NCI-H748 treated with DMSO at 0.1 percent for 48 hours (cell line): ENCODE measurements at regions not wholly inside any gene's neighbourhood (a gene's known extent, or its start where the extent isn't known, plus 50 kb on each side); places are given as distances from the start of the nearest gene placed in this dataset.
A peak's percentile ranks its signal among the peaks of the same experiment; 100 is the strongest.
"Not testable (repeated sequence)": the region's sequence is repeated elsewhere in the genome, so short reads cannot be mapped to it uniquely, and the experiment has no call there.

ENCODE experiments used
- DNase-seq: peaks from one replicate; lab custom pipeline; 2025; lab: John Stamatoyannopoulos, UW

DNA sequence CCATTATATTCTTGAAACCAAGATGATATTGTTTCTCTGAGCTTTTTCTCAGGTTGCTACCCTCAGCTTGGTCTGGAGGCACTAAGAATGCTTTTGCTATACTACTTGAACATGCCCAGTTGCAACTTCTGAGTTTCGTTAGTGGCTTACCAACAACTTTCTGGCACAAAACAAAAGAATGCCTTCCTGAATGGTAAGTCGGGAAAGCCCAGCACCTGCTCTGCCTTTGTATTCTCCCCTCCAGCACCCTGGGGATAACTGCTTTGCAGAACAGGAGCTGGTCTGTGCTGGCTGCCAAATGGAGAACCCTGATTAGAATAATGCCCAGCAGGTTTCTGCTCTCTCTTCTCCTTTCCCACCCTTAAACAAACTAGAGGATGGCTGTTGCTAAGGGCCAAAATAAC lies 149.3 kb downstream of the TGFB2 start:
- peak; percentile 77 for DNase-seq

DNA sequence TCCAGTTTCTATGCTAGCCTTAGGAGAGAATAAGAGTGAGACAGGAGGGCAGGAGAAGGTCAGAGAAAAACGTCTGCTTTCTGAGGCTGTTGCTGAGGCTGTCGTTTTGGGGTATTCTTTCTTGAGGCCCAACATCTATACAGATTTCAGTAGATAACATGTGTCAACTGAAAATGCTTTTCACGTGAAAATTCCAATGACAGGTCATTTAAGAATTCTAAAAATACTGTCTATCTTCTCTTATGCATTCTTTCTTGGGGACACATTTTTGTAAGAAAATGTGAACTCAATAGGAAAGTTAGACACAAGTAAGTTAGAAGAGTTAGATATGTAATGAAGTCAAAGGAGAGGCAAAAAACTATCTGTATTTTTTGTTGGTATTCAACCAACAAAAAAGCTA lies 150.8 kb downstream of the TGFB2 start:
- no peak for DNase-seq

DNA sequence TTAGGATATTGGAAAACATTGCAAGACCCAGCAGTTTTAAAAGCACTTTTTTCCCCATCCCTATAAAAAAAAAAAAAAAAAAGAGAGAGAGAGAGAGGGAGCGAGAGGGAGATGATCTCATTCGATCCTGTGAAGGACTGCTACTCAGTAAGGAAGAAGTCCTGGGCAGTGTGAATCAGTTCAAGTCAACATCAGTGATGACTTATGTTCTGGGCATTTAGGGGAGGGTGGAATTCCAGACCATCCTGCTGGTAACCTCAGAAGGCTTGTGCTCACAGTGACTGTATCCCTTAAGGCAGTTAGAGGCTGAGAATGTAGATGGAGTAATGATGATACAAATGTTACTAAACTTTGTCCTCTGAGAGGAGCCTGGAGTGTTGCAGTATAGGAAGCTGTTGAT lies 151.4 kb downstream of the TGFB2 start:
- DNase-seq: no peak

DNA sequence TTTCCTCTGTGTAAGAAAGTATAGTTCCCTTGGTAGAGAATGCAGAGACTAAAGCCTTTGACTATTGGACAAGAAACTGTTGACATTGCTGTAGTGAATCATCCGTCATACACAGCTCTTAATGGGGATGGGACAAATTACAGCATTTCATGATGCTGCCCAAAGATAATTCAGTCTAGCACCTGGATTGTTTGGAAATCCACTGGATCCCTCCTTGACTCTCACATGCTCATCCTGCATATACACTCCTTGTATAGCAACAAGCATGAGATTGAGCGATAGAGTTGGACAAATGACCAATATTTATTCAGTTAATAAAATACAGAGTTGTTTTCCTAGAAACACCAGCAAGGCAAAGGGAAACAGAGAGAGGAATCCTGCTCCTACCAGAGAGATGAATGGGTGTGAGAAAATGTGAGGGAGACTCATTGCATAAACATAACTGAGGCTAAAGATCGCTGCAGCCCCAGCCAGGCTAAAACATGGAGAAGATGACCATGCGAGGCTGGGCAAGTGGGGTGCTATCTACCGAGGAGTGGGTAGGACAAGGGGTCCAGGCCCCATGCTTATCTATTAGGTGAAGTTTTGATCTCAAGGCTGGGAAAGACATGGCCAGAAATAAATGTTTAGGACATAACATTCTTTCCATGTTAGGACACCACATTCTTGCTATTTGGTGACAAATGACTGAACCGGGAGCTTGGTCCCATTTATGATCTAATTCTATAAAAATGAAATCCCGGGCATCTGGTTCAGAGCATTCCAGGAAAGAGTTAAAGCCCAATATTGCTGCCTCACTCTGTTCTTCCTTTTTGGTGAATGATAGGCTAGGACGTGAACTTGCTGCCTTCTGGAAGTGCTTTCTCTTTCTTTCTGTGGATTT lies 153.2 kb downstream of the TGFB2 start:
- DNase-seq: no peak

DNA sequence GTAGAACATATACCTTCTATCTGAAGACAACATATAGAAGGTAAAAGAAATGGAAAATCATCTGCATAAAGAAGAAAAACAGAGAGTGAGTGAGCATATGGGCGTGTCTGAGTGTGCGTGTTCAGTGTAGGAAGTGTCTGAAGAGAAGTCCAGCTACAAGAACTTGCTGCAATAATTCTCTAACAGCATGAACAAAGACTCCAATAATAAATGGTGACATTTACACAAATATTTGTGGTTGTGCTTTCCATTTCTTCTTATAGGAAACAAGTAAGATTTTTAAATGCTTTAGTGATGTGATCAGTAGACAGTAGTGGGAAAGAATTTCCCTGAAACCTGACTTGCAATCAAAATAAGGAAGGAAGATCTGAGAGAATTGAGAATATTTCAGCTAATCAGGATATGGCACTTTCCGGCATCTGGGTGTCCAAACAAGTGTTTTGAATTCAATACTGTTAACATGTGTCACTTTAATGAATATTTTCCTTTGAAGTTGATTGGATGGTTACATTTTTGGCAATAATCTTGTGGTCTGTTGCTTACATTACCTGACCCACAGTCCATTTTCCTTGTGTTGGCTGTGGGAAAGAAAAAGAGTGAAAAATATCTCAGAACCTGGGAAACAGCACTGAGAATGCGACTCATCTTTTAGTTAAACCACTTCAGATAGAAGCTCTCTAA lies 154.0 kb downstream of the TGFB2 start:
- no peak for DNase-seq

DNA sequence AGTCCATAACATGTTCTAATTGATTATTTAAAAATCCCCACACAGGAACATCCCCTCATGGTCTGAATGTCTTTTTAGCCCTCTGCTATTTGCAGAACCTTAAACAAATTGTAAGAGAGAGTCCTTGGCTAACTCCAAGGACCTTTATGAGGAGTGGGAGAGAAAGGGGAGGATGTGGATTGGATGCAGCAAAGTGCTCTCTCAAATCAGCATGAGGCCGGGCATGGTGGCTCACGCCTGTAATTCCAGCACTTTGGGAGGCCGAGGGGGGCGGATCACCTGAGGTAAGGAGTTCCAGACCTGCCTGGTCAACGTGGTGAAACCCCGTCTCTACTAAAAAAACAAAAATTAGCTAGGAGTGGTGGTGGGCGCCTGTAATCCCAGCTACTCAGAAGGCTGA lies 154.8 kb downstream of the TGFB2 start:
- no peak for DNase-seq

DNA sequence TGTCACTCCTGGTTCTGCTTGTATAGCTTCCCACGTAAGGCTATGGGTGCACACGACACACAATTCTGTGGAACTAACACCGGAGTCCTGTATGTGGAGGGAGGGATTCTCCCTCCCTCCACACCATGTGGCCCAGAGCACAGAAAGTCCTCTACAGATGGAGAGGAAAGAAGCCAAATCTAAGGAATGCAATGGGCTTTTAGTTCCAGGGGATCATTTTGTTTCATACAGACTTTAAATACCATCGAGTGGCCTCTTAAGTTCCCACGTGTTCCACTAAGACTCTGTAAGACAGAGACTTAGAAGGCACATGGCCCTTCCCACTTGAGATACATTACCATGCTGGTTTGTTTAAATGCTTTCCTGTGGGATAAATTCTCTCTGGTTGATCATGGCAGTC lies 156.0 kb downstream of the TGFB2 start:
- DNase-seq: no peak

DNA sequence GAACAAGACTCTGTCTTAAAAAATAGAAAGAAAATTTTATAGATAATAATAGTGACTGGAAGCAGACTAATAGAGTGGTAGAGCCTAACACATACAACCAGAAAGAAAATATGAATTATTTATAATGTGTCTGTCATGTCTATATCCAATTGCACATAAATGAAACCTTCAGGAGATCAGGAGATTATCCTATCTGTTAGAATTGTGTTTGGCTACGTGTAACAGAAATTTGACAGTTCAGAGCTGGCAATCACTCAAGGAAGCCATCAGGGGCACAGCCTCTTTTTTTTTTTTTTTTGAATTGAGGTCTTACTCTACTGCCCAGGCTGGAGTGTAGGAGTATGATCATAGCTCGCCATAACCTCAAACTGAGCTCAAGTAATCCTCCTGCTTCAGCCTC lies 157.2 kb downstream of the TGFB2 start:
- no peak for DNase-seq

DNA sequence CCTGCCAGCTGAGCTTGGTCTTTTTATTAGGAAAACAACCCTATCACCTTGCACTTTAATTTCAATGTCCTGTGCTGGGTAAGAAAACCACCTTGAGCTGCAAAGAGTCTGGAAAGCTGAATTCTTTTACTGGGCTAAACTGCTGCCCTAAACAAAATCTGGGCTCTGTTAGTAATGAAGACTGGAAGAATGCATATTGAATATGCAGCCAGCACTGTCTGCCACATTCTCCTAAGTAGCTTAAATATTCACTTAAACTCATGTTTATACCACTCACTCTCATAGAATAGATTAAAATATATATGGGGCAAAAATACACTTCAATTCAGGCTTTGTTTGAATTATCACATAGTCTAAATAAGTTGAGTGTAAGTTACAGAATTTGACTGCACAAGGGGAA lies 158.0 kb downstream of the TGFB2 start:
- no peak for DNase-seq

DNA sequence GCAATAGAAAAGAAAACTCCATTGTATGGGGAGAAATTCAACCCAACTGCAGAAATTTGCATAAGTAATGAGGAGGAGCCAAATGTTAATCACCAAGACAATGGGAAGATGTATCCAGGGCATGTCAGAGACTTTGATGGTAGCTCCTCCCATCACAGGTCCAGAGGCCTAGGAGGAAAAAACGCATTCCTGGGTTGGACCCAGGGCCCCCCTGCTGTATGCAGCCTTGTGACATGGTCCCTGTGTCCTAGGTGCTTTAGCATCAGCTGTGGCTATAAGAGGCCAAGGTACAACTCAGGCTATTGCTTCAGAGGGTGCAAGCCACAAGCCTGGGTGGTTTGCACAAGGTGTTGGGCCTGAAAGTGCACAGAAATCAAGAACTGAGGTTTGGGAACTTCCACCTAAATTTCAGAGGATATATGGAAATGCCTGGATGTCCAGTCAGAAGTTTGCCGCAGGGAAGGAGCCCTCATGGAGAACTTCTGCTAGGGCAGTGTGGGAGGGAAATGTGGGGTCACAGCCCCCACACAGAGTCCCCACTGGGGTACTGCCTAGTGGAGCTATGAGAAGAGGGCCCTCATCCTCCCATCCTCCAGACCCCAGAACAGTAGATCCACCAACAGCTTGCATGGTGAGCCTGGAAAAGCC lies 162.3 kb downstream of the TGFB2 start:
- no peak for DNase-seq

DNA sequence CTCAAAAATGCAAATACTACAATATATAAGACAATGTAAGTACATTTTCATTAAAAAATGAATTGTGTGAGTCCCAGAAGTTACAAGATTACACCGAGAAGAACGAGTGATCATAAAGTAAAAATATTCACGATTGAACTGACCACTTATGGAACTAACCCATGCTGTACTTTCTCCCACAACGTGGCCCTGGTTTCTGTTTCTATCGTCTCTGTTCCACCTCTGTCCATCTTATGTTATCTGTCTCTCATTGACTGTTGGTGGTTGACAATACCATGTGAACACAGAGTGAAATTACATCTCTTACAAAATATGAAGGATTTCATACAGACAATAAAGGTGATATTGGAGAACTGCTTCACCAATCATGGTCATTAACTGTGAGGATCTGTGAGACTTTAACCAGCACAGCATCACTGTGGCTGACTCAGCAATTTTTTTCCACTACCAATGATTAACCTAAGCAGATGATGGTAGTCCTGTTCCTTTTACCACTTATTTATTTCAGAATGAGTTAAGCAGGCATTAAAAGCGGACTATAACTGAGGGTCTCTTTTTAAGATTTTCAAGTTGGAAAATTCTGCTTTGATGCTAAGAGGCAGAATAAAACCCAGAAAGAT lies 165.1 kb downstream of the TGFB2 start:
- DNase-seq: no peak

DNA sequence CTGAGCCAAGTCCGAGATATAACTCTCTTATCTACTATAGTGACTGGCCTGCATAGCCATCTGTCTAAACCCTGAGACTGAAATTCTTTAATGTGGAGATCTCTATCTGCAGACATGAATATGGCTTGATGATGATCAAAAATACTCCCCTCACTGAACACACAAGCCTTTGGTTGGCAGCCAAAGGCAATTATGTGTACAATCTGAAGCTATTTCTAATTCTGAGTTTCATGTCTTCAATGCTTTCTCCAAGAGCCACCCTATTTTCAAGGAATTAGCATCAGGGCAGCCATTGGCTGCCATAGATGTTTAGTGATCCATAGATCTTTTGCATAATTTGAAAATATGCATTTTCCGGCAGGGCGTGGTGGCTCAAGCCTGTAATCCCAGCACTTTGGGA lies 168.2 kb downstream of the TGFB2 start:
- no peak for DNase-seq

DNA sequence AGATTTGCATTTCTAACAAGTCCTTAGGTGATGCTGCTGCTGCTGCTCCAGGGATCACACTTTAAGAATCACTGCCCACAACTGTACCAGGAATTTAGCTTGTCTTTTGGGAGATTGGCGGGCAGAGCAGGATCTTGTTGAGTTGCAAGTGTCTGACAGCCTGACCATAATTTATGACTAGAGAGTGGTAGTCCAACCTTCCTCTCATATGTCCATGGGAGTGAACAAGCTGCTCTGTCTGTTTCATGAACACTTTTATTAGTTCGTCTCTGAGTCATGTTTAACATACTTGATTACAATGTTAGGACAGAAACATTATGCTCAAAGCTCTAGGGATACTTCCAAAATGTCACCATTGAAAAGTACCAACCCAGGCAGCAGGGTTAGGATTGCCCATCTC lies 169.6 kb downstream of the TGFB2 start:
- DNase-seq: no peak

DNA sequence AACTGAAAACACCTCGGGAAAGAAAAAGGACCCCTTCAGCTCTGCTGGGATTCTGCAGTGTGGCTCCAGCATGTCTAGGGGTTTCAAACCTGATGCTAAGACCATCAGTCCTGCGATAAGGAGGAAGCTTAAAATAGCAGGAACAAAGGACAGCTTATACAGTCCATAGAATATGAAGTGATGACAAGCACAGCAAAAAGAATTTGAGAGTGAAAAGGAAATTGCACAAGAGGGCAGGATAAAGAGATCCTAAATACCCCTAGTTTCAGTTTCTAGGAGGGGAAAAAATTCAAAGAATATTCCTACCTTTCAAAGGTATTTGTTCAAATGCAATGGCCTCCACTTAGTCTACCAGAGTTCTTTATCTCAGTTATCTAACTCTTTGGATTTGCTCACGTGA lies 171.4 kb downstream of the TGFB2 start:
- DNase-seq: no peak

DNA sequence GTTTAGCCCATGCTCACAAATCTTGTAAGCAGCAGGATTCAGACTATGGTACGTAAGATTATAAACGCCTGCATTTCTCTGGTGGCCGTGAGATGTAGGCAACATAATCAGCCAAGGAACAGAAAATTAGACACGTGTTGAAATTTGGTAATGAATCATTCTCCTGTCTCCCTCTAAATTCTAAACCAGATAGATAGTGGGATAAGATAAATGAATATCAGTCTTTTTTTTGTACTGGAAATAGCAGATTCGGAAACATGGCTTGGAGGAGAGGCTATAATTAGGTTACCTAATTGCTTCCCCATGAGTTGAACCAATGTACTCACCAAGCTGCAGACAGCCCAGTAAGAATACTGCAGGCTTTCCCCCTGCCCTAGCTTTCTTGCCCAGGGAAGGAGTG lies 172.3 kb downstream of the TGFB2 start:
- DNase-seq: no peak

DNA sequence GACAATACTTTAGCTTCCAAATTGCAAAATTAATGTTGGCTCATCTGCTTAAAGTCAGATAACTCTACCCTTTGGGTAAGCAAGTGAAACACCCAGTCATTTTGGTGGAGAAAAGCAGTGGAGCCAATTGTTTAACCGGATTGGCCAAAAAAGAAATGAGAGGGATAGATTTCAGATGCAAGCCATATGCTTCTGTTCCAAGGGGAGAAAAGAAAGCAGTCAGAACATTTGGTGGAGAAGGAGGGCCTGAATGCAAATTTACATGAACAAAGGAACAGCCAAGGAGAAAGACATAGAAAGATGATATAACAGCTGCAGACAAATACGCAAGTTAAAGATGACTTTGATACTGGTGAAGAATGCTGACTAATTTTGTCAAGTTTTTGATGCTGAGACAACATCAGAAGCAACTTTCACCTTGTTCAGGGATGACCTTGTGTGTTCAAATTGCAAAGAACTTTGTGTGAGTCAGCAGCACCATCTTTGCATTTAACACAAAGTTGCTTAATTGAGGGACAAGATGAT lies 173.1 kb downstream of the TGFB2 start:
- DNase-seq: no peak

DNA sequence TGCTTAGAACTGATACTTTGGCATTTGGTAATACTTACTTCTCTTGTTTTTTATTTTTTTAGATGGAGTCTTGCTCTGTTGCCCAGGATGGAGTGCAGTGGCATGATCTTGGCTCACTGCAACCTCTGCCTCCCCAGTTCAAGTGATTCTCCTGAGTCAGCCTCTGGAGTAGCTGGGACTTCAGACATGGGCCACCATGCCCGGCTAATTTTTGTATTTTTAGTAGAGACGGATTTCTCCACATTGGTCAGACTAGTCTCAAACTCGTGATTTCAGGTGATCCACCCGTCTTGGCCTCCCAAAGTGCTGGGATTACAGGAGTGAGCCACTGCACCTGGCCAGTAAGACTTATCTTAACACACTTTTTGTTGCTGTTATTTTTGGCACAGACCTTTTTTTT lies 175.5 kb downstream of the TGFB2 start:
- DNase-seq: not testable (repeated sequence)

DNA sequence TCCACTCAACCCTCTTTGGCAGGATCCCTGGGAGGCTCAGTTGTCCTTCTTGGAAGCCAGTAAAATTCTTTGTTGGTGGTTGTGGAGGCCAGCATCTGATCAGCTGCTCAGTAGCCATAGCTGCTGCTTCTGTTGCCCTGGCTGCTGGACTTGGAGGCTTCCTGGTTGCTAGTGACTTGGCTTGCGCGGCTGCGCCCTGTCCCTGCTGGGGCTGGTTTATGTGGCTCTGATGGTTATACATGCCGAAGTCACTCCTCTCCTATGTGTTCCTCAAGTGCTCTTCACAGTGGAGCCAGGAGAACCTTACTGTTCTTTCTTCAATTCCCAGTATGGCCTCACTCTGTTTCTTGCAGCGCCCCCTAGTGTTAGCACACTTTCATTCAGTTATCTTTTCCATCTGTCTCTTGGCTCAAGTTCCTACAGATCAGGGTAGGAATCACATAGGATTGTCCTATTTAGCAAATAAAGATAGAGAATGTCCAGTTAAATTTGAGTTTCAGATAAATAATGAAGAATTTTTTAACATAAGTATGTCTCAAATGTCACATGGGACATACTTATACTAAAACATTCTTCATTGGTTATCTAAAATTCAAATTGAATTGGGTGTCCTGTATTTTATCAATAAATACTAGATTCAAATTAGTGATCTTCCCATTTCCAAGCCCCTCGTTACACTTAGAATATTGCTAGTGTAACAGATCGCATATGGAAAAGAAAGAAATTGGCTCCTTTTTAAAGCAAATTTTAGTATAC lies 176.5 kb downstream of the TGFB2 start:
- DNase-seq: no peak

DNA sequence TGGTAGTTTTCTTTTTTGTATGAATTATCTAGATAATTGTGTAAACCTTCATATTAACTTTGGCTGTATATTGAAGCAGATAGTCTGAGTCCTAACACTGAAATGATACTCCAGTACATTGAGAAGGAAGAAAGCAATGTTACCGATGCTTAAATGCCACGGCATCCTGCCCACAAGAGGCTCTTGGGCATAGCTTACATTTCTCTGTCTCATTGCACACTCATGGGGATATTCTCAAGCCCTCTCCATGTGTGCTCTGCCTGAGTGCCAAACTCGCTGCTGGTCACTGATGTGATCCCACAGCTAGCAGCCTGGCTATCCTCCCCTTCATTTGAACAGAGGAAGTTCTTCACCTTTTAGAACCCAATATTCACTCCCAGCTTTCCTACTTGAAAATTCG lies 179.4 kb downstream of the TGFB2 start:
- DNase-seq: no peak

DNA sequence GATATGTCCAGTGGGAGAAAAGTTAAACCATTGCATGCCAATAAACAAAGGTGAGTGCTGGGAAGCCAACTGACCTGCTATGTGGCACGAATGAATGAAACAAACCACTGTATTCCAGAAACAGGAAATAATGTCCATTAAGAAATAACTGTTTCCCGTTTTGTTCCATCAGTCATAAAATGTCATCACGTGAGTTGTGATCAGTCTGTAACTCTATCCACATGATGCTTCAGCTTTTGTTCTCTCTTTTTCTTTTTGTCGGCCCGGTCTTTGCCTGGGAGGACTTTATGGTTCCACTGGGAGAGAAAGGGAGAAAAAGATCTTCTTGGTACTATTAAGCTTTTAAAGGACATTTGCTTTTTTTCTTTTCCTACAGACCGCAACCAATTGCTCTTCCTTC lies 179.9 kb downstream of the TGFB2 start:
- DNase-seq: no peak

DNA sequence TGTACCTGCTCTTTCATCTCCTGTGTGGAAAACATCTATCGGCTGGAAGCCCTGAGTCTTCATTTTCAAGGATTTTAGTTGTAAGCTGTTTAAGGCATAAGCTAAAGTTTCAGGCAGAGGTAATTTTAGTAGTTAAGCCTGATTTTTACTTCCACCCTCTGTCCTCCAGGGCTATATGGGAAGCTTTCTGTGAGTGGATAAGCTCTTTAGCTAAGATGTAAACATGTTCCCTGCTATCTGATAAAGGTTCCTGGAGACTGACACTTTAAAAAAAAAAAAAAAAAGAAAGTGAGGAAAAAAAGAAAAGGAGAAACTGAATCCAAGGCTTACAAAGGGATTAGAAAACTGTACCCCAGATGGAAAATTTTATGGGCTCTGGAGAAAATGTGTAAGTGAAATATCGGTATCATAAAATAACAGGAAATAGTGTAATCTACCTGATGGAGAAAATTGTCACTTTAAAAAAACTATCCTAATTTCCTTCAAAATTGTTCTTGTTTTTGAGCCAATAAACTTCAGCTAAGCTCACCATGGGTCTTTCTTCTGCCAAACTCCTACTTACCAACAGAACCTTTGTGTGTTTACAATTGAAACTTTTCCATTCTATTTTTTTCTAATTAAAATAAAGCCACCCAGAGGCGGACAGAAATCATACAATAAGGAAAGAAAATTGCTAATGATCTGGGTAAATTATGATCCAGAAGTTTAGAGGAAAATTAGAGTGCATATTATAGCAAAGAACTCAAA lies 180.5 kb downstream of the TGFB2 start:
- DNase-seq: no peak
